Adrenal gland (tissue), 9 donors: ENCODE measurements at regions not wholly inside any gene's neighbourhood (a gene's known extent, or its start where the extent isn't known, plus 50 kb on each side); places are given as distances from the start of the nearest gene placed in this dataset.

ENCODE experiments used
- DNase-seq, 7 donors: peaks; one replicate each; pipeline ENCODE4 v3.0.0-alpha.2; 2019 to 2020
- H3K27ac ChIP-seq, 5 donors: fragments of 200-600 bp; sonication (generic) in 4 of 5; 1 replicate in 3 of 5; 2 replicates in 2 of 5; pipeline versions ENCODE4 v1.5.1 to v1.8.0; 2016 to 2020; ENCODE audit warnings: mild to moderate bottlenecking in 1 of 5
- H3K27me3 ChIP-seq: fragments of 200-600 bp; 2 replicates; pipeline ENCODE4 v1.8.0; 2021
- H3K36me3 ChIP-seq, 2 donors: fragments of 200-600 bp; replicated peaks in 1 of 2; 1 replicate in 1 of 2; 2 replicates in 1 of 2; pipeline versions ENCODE4 v1.5.1 to v1.8.0; 2018 to 2022
- H3K4me1 ChIP-seq, 2 donors: fragments of 200-600 bp; replicated peaks in 1 of 2; 1 replicate in 1 of 2; 2 replicates in 1 of 2; pipeline versions ENCODE4 v1.5.1 to v1.8.0; 2018 to 2021
- H3K4me3 ChIP-seq, 4 donors: fragments of 200-600 bp; sonication (generic) in 3 of 4; one replicate each; pipeline ENCODE4 v1.5.1; 2016 to 2018
- H3K9me3 ChIP-seq, 3 donors: fragments of 200-600 bp; sonication (generic) in 1 of 3; replicated peaks in 1 of 3; 1 replicate in 2 of 3; 2 replicates in 1 of 3; pipeline versions ENCODE4 v1.5.1 to v1.8.0; 2016 to 2021
- POLR2A ChIP-seq, 2 donors: fragments of 450-650 bp; IDR thresholded peaks; one replicate each; pipeline ENCODE4 v1.6.1; 2017; ENCODE audit warnings: antibody characterized with exemption in 2 of 2, mild to moderate bottlenecking in 2 of 2, moderate library complexity in 1 of 2
- WGBS, 4 donors: extraction: QIAGEN DNeasy Blood & Tissue Kit in 2 of 4; methylation state at CpG; one replicate each; pipeline versions ENCODE4 v1.1.5 to v1.1.7; 2013 to 2017; 5-methylcytosine and 5-hydroxymethylcytosine counted together
- intact Hi-C, 2 donors: fragments of 100-400 bp; cut with DNase I; formaldehyde crosslinking; loops; one replicate each; pipeline versions ENCODE4 v1.14.1 to v1.15.0; 2022 to 2023
- TF ChIP-seq, protein P1 (sequence below), 6 experiments: fragments of 450-650 bp in 4 of 6; fragments of 200-600 bp in 2 of 6; sonication (generic) in 1 of 6; IDR thresholded peaks; 1 replicate in 5 of 6; 2 replicates in 1 of 6; pipeline versions ENCODE4 v1.5.1 to v1.8.0; 2016 to 2021; ENCODE audit warnings: antibody characterized with exemption in 6 of 6, mild to moderate bottlenecking in 2 of 6, moderate library complexity in 1 of 6
- donor health status: healthy with polysubstance abuse.
- donor health status: Bipolar disorder and iron deficiency.
- donor health status: DM: yes; HTN: yes; CAD: no.
- donor health status: DM: no; HTN: no; CAD: no.
- donor health status: DM: no; HTN: no; CAD: no.

DNA sequence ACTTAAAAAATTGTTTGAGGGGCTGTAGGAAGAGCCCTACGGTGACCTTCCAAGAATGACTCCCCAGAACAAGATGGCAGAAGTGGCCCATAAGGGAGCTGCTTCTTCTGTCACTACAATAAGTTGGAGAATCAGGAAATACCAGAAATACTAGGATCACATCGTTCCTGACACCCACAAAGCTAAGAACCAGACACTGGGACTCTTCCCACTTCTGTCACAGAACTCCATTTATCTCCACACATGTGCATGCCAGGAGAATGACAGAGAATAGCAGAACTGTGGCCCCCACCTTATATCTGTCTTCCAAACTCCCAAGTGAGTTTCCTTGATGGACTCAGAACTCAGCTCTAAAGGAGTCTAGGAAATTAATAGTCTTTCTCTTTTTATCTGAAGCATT lies 54.6 kb upstream of the UBR2 start:
- no peak for TF ChIP-seq POLR2A (IDR thresholded peaks at IDR 0.05)
- TF ChIP-seq, protein P1, sequence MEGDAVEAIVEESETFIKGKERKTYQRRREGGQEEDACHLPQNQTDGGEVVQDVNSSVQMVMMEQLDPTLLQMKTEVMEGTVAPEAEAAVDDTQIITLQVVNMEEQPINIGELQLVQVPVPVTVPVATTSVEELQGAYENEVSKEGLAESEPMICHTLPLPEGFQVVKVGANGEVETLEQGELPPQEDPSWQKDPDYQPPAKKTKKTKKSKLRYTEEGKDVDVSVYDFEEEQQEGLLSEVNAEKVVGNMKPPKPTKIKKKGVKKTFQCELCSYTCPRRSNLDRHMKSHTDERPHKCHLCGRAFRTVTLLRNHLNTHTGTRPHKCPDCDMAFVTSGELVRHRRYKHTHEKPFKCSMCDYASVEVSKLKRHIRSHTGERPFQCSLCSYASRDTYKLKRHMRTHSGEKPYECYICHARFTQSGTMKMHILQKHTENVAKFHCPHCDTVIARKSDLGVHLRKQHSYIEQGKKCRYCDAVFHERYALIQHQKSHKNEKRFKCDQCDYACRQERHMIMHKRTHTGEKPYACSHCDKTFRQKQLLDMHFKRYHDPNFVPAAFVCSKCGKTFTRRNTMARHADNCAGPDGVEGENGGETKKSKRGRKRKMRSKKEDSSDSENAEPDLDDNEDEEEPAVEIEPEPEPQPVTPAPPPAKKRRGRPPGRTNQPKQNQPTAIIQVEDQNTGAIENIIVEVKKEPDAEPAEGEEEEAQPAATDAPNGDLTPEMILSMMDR (IDR thresholded peaks at IDR 0.05): no peak
- no peak for DNase-seq
- H3K36me3 ChIP-seq: no peaks in the 10 kb centered on the region
- intact Hi-C loops: no loop called here
- H3K9me3 ChIP-seq: no peaks in the 10 kb centered on the region
- WGBS, 4 donors: 68 to 89% (median 82%) methylated on average over 2 of the region's 2 CpGs
- peaks cover 0 to 18% of the 10 kb centered on the region in 2 donors for H3K4me1 ChIP-seq
- no peak overlapping the region for H3K4me3 ChIP-seq
- no peaks in the 10 kb centered on the region for H3K27me3 ChIP-seq
- no peak overlapping the region for H3K27ac ChIP-seq

DNA sequence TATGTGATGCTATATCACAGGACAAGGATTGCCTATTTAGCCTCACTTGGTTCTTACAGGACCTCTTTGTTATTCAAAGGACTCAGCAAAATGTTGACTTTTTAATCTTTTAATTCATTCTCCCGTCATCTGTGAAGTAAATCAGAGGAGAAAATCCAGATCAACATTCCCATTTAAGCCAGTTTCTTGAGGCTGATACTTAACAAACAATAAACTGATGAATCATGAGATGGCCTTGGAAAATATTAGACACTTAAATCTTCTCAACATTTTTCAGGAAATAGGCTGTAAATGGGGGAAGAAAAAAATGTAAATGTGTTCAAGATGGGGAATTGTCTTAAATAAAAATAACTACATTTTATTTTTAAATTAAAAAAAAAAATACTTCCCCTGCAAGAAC lies 55.9 kb upstream of the UBR2 start:
- no peak for DNase-seq
- no peak overlapping the region for H3K27ac ChIP-seq
- intact Hi-C loops: no loop called here

DNA sequence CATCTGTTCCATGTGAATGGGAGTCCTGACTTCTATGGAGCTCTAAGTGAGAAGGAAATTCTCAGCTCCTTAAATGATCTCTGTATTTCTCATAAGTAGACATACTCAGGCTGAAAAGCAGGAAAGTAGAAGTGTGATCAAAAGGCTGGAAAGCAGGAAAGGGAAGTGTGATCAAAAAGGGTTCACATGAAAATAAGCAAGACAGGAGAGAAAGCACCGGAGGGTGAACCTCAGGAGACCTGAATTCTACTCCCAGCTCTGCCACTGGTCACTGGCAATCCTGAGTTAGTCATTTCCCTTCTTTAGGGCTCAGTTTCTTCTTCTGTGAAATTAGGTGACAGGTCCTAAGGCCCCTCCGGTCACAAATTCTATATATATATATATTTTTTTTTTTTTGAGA lies 55.5 kb upstream of the TRERF1 start:
- H3K4me3 ChIP-seq: no peak overlapping the region
- 50 to 63% (median 58%) methylated on average over 2 of the region's 2 CpGs for WGBS, 4 donors
- intact Hi-C loops: no loop called here
- no peaks in the 10 kb centered on the region for H3K36me3 ChIP-seq
- H3K4me1 ChIP-seq: peaks cover 0 to 11% of the 10 kb centered on the region in 2 donors
- no peaks in the 10 kb centered on the region for H3K27me3 ChIP-seq
- no peak for DNase-seq
- no peaks in the 10 kb centered on the region for H3K9me3 ChIP-seq
- TF ChIP-seq POLR2A (IDR thresholded peaks at IDR 0.05): no peak
- TF ChIP-seq, protein P1 (IDR thresholded peaks at IDR 0.05): no peak
- no peak overlapping the region for H3K27ac ChIP-seq

More for the DNA sequence above, 55.9 kb upstream of the UBR2 start:
- Histone ChIP-seq H3K4me1 (peaks cover 0 to 18% of the 10 kb centered on the region in 2 donors), H3K4me3 (no peak overlapping the region), H3K27me3 (no peaks in the 10 kb centered on the region), H3K9me3 (no peaks in the 10 kb centered on the region), H3K36me3 (no peaks in the 10 kb centered on the region)
- TF ChIP-seq, protein P1 (IDR thresholded peaks at IDR 0.05): no peak
- no peak for TF ChIP-seq POLR2A (IDR thresholded peaks at IDR 0.05)
- 30 to 42% (median 33%) methylated on average over 1 of the region's 1 CpG for WGBS, 4 donors

DNA sequence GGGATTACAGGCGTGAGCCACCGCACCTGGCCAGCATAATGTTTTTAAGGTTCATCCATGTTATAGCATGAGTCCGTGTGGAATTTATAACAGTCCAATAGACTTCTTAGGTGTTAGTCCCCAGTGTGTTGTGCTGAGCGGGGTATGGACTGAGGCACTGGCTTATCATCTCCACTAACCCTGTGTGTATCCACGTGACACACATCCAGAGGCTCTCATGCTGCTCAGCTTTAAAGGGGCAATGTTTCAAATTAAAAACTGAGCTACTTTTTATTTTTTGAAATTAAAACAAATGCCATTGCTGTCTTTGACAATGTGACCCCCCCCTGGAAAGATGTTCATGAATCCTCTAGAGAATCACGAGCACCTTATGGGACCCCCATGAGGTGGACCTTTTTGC lies 54.3 kb upstream of the TRERF1 start:
- 78 to 89% (median 87%) methylated on average over 4 to 6 of the region's 6 CpGs for WGBS, 4 donors
- DNase-seq: no peak
- Histone ChIP-seq H3K36me3 (no peaks in the 10 kb centered on the region), H3K27me3 (no peaks in the 10 kb centered on the region), H3K27ac (no peak overlapping the region), H3K9me3 (no peaks in the 10 kb centered on the region), H3K4me1 (peaks cover 0 to 10% of the 10 kb centered on the region in 2 donors), H3K4me3 (no peak overlapping the region)
- TF ChIP-seq, protein P1 (IDR thresholded peaks at IDR 0.05): no peak
- no peak for TF ChIP-seq POLR2A (IDR thresholded peaks at IDR 0.05)
- intact Hi-C loops: no loop called here
